GM12864 (cell line): ENCODE measurements at regions not wholly inside any gene's neighbourhood (a gene's known extent, or its start where the extent isn't known, plus 50 kb on each side); places are given as distances from the start of the nearest gene placed in this dataset.

Experiments
- DNase-seq: peaks from one replicate; pipeline ENCODE4 v3.0.0-alpha.2; 2011; ENCODE audit warnings: low read depth
- H3K4me3 ChIP-seq: 2 replicates; pipeline ENCODE4 v1.5.1; 2011; ENCODE audit warnings: mild to moderate bottlenecking, low read depth, low read length, control low read depth
- CTCF ChIP-seq: IDR thresholded peaks from 2 replicates; pipeline ENCODE4 v1.5.1; 2011; ENCODE audit warnings: low read depth, mild to moderate bottlenecking, moderate library complexity, low read length, control low read depth, inconsistent platforms; ENCODE audit errors: missing control alignments

GRCh38 chr1:186738926-186739325 lies 58.7 kb upstream of the PTGS2 start:
- peak; percentile 25 for DNase-seq
- no peak for TF ChIP-seq CTCF
- H3K4me3 ChIP-seq = no peak overlapping the region

GRCh38 chr1:186736971-186737685 lies 56.9 kb upstream of the PTGS2 start:
- TF ChIP-seq CTCF = no peak
- no peak overlapping the region for H3K4me3 ChIP-seq
- no peak for DNase-seq

GRCh38 chr1:186735463-186735862 lies 55.2 kb upstream of the PTGS2 start:
- H3K4me3 ChIP-seq = no peak overlapping the region
- no peak for DNase-seq
- TF ChIP-seq CTCF = no peak

- no peak for DNase-seq
- no peak overlapping the region for H3K4me3 ChIP-seq
- TF ChIP-seq CTCF = no peak
Observed at GRCh38 chr1:186730951-186731729, 50.9 kb upstream of the PTGS2 start.
